OCI-LY7 (cell line): ENCODE measurements at regions not wholly inside any gene's neighbourhood (a gene's known extent, or its start where the extent isn't known, plus 50 kb on each side); places are given as distances from the start of the nearest gene placed in this dataset.

ENCODE experiments used
- CTCF ChIP-seq: fragments of 200-600 bp; sonication (generic); conservative IDR thresholded peaks from 2 replicates; pipeline ENCODE4 v1.5.1; 2014; ENCODE audit warnings: mild to moderate bottlenecking, antibody characterized with exemption, low read length, moderate library complexity, mixed read lengths
- EZH2phosphoT487 ChIP-seq: fragments of 200-600 bp; sonication (generic); IDR thresholded peaks from 2 replicates; pipeline ENCODE4 v1.6.1; 2018; ENCODE audit warnings: low read depth, borderline replicate concordance, mild to moderate bottlenecking, mixed run types, antibody characterized with exemption, low read length, moderate library complexity, mixed read lengths

GRCh38 chr4:122252584-122252983 is 100.5 kb downstream of the BLTP1 start:
- TF ChIP-seq CTCF, result no peak
- no peak for TF ChIP-seq EZH2phosphoT487
